NOMO-1 (cell line): ENCODE measurements at regions not wholly inside any gene's neighbourhood (a gene's known extent, or its start where the extent isn't known, plus 50 kb on each side); places are given as distances from the start of the nearest gene placed in this dataset.
"Not testable (repeated sequence)": the region's sequence is repeated elsewhere in the genome, so short reads cannot be mapped to it uniquely, and the experiment has no call there.

Experiments used
- DNase-seq, 2 experiments: peaks; one replicate each; lab custom pipeline; 2025; ENCODE audit not compliant: unreplicated experiment in 2 of 2; lab: John Stamatoyannopoulos, UW

DNA sequence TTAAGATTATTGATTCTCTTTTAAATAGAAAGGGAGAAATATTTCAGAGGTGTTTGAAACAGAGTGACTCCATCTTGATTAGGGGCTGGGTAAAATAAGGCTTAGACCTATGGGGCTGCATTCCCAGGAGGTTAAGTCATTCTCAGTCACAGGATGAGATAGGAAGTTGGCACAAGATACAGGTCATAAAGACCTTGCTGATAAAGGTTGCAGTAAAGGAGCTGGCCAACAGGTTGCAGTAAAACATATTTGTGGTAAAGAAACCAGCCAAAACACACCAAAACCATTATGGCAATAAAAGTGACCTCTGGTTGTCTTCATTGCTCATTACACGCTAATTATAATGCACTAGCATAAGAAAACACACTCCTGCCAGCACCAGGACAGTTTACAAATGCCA lies 165.0 kb downstream of the SPIN4 start:
- DNase-seq = no peak

DNA sequence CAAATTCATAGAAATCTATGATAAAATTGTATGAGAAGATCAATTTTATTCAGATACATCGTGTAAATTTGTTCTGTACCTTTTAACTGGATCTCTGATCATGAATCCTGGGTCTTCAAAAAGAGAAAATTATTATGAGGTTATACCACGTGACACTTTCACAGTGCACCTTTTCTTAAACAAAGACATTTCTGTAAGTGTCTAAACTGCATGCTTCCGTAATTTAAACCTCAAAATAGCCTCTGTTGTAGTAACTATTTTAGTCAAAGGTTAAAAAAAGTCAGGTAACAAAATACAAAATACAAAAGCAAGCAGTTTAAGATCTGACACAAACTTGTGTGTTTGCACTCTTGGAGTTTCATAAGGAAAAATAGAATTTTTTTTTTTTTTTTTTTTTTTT lies 171.3 kb downstream of the SPIN4 start:
- not testable (repeated sequence) for DNase-seq

DNA sequence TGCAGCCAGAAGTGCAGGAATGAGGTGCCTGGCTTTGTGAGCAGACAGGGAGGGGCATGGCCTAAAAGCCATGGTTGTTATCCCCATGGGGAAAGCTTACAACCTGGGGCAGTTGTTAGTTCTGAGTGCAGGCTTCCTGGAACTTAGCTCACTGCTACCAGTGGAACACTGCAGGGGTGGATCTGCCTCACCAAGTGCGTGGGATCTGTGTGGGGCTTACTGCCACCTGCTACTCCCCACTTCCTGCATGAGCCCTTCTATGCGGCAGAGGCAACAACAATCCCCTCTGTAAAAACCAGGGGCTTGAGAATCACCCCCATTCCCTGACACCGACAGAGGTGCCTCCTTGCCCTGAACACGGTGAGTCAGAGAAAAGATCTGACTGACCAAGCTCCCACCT lies 174.6 kb downstream of the SPIN4 start:
- DNase-seq = not testable (repeated sequence)

DNA sequence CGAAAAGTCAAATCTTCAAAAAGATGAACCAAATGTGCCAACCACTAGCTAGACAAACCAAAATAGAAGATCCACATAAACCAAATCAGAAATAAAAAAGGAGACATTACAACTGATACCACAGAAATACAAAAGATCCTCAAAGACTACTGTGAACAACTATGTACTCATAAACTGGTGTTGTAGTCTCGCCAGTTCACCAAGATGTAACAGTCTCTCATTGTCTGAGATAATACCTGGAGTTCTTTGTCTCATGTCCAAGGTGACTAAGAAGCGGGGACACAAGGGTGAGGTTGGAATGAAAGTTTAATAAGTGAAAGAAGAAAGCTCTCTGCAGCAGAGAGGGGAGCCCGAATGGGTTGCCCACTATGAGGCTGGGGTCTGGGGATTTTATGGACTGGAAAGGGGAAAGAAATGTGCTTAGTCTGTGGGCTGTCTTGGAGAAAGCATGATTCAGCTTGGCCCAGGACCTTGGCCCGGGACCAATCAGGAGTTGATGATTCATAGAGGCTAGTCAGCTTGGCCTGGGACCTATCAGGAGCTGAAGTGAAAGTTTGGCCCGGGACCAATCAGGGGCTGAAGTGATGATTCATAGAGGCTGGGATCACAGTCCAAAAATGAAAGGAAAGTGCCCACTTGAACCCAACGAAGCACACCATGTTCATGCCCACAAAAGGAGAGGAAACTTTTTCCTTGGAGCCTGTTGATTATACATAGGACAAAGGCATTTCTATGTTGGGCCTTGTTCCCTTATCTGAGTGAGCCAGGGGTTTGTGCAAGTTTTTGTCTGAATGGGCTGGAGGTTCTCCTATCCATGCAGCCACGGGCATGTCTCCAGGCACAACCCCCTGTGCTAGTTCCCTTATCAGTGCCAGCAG lies 177.1 kb downstream of the SPIN4 start:
- not testable (repeated sequence) for DNase-seq

DNA sequence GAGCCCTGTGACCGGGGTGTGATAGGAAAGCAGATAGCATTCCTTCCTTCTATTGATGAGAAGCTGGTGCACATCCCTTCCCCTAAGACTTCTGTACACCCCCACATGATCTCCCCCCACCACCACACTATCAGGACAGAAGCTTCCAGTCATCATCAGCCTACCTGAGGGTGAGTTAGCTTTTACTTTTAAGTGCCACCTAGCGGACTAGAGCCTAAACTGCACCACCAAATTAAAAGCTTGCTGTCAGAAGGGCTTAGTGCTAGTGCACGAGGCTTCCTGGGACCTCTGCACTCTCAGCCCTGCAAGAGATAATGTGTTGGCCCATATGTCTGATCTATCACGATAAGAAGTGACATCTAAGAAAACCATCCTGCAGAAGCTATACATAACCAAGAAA lies 181.7 kb downstream of the SPIN4 start:
- DNase-seq = not testable (repeated sequence)

DNA sequence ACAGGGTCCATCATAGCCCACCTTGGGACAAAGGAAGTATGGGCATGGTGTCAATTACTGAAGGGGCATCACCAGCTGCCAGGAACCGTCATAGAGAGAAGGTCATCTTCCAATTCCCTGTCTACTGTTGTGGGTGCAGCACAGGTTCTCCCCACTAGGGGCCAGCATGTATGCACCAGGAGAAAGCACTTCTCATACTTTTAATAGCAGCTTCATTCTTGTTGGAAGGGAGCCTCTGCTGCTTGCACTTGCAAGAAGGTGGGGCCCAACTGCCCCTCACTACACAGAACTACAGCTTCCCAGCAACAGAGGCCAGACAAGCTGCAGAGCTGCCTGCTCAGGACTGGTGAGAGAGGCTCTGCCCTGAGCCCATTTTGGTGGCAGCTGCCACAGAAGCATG lies 182.2 kb downstream of the SPIN4 start:
- not testable (repeated sequence) for DNase-seq

DNA sequence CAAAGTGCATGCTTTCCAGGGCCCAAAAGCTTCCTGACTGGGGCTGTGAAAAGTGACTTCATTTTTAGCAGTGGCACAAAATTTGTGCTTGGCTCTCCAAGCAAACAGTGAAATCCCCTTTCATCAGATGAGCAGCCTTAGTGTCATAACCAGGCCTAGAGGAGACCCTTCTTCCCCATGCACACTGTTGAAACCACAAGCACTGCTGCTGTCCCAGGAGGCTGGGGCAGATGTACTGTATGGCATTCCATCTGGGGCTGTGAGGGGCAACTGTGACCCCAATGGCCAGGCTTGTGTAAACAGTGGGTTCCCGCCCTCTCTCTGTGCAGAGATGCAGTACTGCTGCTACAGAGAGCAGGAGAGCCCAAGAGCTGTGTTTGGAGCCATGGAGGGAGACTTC lies 184.1 kb downstream of the SPIN4 start:
- not testable (repeated sequence) for DNase-seq

DNA sequence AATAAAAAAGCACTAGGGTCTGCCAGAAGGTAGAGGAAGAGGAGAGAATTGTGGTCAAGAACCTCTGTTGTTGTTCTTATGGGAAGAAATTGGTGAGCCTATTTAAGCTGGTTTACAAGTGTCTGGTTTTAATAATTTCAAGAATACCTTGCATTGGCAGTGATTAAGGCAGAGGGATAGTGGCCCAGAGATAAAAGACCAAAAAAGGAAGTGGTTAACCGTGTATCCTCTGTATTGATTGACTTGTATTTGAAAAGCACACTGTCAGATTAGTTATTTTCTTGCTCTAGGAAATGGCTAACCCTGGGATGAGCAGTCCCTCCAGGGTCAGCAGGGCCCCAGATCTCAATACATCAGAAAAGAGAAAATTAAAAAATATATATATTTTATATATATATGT lies 190.1 kb downstream of the SPIN4 start:
- not testable (repeated sequence) for DNase-seq

DNA sequence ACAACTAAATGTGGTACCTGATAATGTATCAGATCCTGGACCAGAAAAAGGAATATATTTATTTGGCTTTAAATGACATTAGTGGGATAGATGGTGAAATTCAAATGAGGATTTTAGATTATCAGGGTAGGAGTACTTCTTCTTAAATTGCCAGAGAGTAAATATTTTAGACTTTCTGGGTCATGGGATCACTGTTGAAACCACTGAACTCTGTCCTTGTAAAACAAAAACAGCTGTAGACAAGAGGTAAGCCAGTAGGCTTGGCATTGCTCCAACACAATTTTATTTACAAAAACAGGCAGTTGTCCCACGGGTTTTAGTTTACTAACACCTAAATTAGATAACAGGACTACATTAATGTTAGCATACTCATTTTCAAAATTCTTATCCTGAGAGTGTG lies 190.8 kb downstream of the SPIN4 start:
- not testable (repeated sequence) for DNase-seq

DNA sequence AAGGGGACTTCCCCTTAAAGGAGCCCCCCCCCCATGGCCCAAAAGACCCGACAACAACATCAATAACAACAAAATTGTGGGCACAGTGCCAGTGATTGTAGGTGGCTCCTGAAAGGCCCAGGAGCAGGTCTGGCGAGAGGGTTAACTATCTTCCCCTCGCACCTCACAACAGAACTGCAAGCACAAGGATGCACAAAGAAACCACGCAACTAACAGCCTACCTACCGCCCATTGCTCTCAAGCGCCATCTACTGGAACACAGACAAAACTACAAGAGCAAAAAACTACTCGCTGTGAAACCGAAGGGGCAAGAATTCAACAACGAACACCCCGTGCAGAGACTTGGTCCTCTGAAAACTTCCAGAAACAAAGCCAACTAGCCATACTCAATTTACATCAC lies 205.6 kb downstream of the SPIN4 start:
- DNase-seq = not testable (repeated sequence)

DNA sequence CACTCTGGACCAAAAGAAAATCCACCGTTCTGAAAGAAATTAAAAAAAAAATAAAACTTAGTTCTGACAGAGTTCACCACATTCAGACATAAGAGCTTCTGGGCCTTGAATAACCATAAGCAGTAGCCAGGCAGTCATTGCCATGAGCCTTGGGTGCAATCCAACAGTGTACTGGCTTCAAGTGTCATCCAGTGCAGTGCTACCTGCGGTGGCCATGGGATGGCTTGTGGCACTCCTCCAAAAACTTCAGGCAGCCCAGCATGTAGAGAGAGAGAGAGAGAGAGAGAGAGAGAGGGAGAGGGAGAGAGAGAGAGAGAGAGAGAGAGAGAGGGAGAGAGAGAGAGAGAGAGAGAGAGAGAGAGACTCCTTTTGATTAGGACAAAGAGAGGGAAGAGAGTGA lies 208.5 kb downstream of the SPIN4 start:
- not testable (repeated sequence) for DNase-seq

DNA sequence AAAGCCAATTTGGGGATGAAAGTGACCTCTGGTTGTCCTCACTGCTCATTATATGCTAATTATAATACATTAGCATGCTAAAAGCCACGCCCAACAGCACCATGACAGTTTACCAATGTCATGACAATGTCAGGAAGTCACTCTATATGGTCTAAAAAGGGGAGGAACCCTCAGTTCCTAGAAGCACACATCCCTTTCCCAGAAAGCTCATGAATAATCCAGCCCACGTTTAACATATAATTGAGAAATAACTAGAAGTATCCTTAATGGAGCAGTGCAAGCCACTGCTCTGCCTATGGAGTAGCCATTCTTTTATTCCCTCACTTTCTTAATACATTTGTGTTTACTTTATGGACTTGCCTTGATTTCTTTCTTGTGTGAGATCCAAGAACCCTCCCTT lies 215.3 kb downstream of the SPIN4 start:
- DNase-seq = not testable (repeated sequence)

DNA sequence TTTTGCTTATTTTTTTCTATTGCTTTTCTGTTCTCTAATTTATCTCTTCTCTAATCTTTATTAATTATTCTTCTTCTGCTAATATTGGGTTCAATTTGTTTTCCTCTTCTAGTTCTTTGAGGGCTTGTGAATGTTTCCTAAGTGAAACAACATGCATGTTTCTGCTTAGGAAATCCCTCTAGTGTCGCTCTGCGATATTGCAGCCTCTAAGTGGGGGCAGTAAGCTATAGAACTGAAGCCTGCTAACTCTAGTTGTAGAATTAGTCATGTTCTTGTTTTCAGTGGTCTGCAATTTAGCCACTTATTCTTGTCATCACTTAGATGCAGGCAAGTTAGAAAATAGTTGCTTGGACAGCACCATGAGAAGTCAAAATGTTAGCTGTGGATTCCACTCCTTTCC lies 222.6 kb downstream of the SPIN4 start:
- peak; percentile 1 to 16 for DNase-seq

DNA sequence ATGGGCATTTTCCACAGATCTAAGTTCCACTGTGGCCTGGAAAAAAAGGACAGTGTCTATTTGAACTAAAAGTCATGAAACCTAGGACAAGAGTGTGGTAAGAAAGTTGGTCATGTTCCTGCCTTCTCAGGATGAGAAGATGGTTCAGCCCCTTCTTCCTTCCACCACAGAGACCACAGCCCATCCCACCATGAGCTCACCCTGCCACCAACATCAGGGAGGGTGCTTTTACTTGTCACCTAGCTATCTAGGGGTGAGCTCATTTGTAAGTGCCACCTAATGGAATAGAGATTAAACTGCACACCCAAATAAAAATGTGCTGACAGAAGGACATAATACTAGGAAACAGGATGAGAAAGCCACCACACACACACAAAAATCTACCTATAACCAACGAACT lies 235.9 kb downstream of the SPIN4 start:
- no peak for DNase-seq

DNA sequence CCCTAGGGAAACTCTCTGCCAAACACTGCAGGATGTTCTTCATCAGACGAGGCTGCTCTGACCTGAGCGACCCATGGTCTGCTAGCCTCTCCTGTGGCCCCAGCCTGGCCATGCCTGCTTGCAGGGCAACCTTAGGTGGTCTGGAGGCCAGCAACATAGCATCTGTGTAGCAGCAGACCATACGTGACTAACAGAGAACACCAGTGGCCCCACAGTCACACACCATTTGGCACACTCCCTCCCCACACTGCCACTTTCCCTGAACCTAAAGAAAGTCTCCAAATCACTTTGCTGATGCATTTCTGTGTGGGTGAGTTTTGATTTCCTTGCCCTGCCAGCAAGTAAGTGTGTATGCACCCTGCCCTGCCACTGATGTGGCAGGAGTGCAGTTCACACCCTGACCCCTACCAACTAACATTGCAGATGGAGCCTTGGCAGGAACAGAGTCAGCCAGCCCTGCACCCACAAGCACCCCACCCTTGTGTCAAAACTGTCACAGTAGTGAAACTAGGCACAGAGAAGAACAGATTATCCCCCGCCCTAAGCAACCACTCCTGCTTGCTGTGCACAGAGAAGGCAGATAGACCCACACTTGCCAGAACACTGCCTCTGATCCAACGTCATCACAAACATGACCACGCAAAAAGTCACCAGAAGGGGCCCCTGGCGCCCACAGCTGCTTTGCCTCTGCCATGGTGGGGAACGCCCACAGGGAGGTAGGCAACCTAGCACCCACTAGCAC lies 249.1 kb downstream of the SPIN4 start:
- DNase-seq = no peak

DNA sequence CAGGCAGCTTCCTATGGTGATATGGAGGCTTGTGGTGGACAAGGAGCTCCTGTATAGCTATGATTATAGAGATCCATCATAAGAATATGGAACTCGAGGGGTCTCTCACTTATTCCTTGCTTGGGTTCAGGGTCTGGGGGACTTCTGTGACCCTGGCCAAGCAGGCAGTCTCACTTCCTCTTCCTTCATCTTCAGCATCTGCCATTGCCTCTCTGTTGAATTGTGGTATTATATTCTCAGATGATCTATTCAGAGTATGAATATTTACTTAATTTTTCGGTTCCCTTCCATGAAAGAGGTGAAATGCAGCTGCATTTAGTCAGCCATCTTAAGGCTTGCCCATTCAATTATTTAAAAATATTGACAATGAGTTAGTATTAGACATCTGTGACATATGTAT lies 292.9 kb downstream of the SPIN4 start:
- DNase-seq = no peak

DNA sequence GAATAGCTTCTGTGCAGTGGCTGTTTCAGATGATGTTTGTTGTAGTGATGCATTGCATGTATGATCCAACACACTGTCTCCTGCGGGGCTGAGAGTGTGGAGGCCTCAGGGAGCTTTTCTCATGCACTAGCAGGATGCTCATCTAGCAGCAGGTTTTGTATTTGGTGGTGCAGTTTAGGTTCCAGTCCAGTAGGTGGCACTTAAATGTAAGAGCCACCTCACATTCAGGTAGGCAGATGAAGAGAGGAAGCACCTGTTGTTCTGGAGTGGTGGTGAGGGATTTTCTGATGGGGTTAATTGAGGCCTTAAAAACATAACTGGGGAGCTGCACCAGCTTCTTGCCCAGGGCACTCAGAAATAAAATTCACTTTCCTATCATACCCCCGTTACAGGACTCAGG lies 300.9 kb downstream of the SPIN4 start:
- no peak for DNase-seq

DNA sequence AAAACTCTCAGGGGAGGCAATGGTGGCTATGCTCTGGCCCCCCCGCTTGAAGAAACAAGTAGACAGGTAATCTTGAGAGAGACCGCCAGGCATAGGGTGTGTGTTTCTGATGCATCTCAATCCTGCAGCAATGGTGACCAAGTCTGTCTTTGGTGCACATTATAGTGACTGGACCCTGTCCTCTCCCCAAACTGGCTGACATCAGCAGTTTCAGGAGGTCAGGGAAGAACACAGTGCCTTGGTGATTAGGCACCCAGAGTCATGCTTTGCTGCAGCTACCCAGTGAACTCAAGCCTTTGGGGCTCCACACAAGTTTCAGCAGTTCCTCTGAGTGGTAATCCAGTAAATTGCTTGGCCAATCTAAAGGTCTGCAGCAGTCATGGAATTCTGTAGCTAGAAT lies 318.3 kb downstream of the SPIN4 start:
- no peak for DNase-seq

DNA sequence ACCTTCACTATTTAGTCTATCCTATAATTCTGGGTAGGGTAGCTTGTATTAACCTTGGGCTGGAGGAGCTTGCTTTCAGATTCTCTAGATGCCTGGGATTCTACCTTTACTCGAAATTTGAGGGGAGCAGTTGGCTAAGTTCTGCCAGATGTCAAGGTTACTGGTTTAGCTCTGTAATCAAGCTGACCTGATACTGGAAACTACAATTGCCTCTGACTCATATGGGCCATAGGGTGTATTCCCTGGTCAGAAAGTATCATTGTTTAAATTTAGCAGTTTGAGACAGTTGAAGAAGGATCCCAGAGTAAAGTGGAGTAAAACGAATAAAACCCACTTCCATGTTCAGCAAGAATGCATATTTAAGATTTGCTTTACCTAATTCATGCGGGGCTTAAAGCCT lies 337.6 kb downstream of the SPIN4 start:
- DNase-seq = no peak

DNA sequence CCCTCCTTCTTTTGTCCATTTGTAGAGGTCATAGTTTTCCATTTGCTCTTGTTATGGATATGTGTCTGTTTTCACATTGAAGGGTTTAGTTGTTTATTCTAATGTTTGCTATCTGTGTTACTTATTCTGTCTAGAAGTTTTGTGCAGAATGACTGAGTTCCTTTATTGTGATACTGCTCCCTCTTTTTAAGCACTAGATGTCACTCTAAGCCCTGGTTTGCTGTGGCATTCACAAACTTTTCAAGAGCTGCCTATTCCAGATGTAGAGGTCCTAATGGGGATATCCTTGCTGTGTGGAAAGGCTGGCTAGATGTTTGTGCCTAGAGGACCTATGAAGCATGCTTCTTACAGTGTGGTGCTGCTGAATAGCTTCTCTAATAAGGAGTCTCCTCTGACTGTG lies 338.6 kb downstream of the SPIN4 start:
- DNase-seq = no peak

DNA sequence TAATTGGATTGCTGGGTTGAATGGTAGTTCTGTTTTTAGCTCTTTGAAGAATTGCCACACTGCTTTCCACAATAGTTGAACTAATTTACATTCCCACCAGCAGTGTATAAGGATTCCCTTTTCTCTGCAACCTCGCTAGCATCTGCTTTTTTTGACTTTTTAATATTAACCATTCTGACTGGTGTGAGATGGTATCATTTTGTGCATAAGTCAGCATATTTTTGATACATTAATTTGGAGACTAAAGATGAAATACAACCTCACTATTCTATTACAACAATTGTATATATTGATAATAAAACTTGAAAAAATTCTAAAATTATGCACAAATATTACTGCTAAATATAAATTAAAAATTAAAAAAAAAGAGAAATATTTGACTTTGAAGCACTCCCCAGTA lies 350.9 kb downstream of the SPIN4 start:
- not testable (repeated sequence) for DNase-seq
